ENCODE measurements at regions not wholly inside any gene's neighbourhood (a gene's known extent, or its start where the extent isn't known, plus 50 kb on each side); places are given as distances from the start of the nearest gene placed in this dataset.

- DNase-seq, result no peak
- Histone ChIP-seq H3K27ac (no peak overlapping the region), H3K36me3 (no peaks in the 10 kb centered on the region), H3K4me1 (peaks cover 0 to 4% (median 0%) of the 10 kb centered on the region in 4 donors), H3K4me3 (no peak overlapping the region), H3K27me3 (no peaks in the 10 kb centered on the region), H3K9me3 (no peaks in the 10 kb centered on the region)
- TF ChIP-seq CTCF (IDR thresholded peaks at IDR 0.05), result no peak
- no peak for TF ChIP-seq POLR2A (IDR thresholded peaks at IDR 0.05)
These were observed 91.4 kb upstream of the MKLN1 start for GRCh38 chr7:131236318-131236672.

DNA sequence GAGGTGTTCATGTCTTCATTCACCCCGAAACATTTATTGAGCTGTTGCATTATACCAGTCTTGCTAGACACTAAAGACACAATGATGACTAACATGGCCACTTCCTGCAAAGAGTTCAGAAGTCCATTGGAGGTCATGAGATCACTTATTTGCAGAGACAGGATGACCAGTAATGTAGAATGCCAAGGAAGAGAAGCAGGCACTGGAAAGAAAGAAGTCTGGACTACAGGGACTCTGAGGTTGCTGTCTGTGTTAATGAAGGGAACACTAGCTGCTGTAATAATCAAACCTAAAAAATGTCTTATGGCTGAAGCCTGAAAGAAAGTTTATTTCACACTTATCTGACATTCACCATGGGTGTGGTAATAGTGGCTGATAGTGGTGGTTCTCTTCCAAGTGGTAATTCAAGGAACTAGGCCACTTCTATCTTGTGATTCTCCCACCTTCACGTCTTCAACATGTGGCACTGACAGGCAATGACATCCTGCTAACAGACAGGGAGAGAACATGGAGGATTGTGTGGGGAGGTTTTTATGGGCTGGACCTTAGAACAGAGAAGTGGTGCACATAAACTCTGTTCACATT, 89.2 kb upstream of the MKLN1 start:
- DNase-seq, result peak in 1 of 3 donors; percentile 57
- peaks cover 0 to 4% (median 0%) of the 10 kb centered on the region in 4 donors for H3K4me1 ChIP-seq

DNA sequence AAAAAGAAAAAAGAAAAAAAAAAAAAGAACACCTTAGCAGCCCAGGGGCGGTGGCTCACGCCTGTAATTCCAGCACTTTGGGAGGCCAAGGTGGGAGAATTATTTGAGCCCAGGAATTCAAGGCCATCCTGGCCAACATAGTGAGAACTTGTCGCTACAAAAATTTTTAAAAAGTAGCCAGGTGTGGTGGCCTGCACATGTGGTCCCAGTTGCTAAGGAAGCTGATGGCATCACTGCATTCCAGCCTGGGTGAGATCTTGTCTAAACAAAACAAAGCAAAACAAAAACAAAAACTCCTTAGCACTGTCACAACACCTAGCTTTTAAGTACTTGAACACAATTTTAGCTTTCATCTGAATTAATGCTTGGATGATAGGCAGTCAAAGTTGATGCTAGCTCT, 86.3 kb upstream of the MKLN1 start:
- Histone ChIP-seq H3K4me1 (no peaks in the 10 kb centered on the region), H3K27me3 (no peaks in the 10 kb centered on the region), H3K27ac (no peak overlapping the region), H3K4me3 (no peak overlapping the region), H3K9me3 (no peaks in the 10 kb centered on the region), H3K36me3 (no peaks in the 10 kb centered on the region)
- no peak for DNase-seq
- TF ChIP-seq POLR2A (IDR thresholded peaks at IDR 0.05), result no peak
- no peak for TF ChIP-seq CTCF (IDR thresholded peaks at IDR 0.05)

More for the DNA sequence above, 89.2 kb upstream of the MKLN1 start:
- H3K27me3 ChIP-seq, result no peaks in the 10 kb centered on the region
- no peak overlapping the region for H3K4me3 ChIP-seq
- H3K9me3 ChIP-seq, result no peaks in the 10 kb centered on the region
- peak overlapping the region in 1 of 4 donors; percentile 16 for H3K27ac ChIP-seq
- TF ChIP-seq POLR2A (IDR thresholded peaks at IDR 0.05), result no peak
- no peak for TF ChIP-seq CTCF (IDR thresholded peaks at IDR 0.05)
- no peaks in the 10 kb centered on the region for H3K36me3 ChIP-seq

GRCh38 chr7:131242123-131242650, 85.5 kb upstream of the MKLN1 start:
- Histone ChIP-seq H3K27ac (no peak overlapping the region), H3K9me3 (no peaks in the 10 kb centered on the region), H3K27me3 (no peaks in the 10 kb centered on the region), H3K4me3 (no peak overlapping the region), H3K4me1 (no peaks in the 10 kb centered on the region), H3K36me3 (no peaks in the 10 kb centered on the region)
- TF ChIP-seq CTCF (IDR thresholded peaks at IDR 0.05), result no peak
- TF ChIP-seq POLR2A (IDR thresholded peaks at IDR 0.05), result no peak
- no peak for DNase-seq

- no peak for DNase-seq
- TF ChIP-seq POLR2A (IDR thresholded peaks at IDR 0.05), result no peak
- Histone ChIP-seq H3K36me3 (no peaks in the 10 kb centered on the region), H3K27me3 (no peaks in the 10 kb centered on the region), H3K9me3 (no peaks in the 10 kb centered on the region), H3K4me3 (no peak overlapping the region), H3K27ac (no peak overlapping the region), H3K4me1 (peaks cover 0 to 8% (median 0%) of the 10 kb centered on the region in 4 donors)
These were observed 83.3 kb upstream of the MKLN1 start for GRCh38 chr7:131244259-131244852.

GRCh38 chr7:131249003-131249402, 78.7 kb upstream of the MKLN1 start:
- DNase-seq, result peak in 1 of 3 donors; percentile 61
- no peaks in the 10 kb centered on the region for H3K27me3 ChIP-seq
- TF ChIP-seq CTCF (IDR thresholded peaks at IDR 0.05) (no peak), POLR2A (IDR thresholded peaks at IDR 0.05) (no peak)
- H3K4me3 ChIP-seq, result no peak overlapping the region
- H3K36me3 ChIP-seq, result no peaks in the 10 kb centered on the region
- H3K27ac ChIP-seq, result peak overlapping the region in 2 of 4 donors; percentile 7 to 52
- H3K9me3 ChIP-seq, result no peaks in the 10 kb centered on the region
- peaks cover 0 to 8% (median 0%) of the 10 kb centered on the region in 4 donors for H3K4me1 ChIP-seq

All from Peyer's patch (tissue), 4 donors.